ENCODE measurements at regions not wholly inside any gene's neighbourhood (a gene's known extent, or its start where the extent isn't known, plus 50 kb on each side); places are given as distances from the start of the nearest gene placed in this dataset.
"Not testable (repeated sequence)": the region's sequence is repeated elsewhere in the genome, so short reads cannot be mapped to it uniquely, and the experiment has no call there.

- no peak overlapping the region for H3K4me3 ChIP-seq
- intact Hi-C loops (cut with DNase I, micrococcal nuclease) = no loop called here
- no peaks in the 10 kb centered on the region for H3K36me3 ChIP-seq (ENCODE audit: low read depth)
- no peaks in the 10 kb centered on the region for H3K9me3 ChIP-seq
- ATAC-seq (no peak), DNase-seq (no peak)
- TF ChIP-seq CTCF (IDR thresholded peaks at IDR 0.05) = no peak
- H3K4me1 ChIP-seq (ENCODE audit: low read depth) = no peaks in the 10 kb centered on the region
Measured at GRCh38 chr16:73399486-73399885, 351.6 kb upstream of the ZFHX3 start.

DNA sequence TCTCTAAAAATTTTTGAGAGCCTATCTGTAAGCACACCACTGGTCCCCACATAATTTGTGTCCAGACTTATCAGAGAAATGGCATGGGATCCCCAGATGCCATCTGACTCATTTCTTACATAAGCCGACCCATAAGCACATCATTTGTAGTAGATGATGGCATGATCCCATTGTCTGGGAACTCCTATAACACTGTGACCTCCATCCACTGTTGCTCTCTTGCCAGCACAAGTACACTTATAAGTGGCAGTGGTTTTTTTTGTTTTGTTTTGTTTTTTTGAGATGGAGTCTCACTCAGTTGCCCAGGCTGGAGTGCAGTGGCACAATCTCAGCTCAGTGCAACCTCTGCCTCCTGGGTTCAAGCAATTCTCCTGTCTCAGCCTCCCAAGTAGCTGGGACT is 350.7 kb upstream of the ZFHX3 start:
- intact Hi-C loops (cut with DNase I, micrococcal nuclease); H3K36me3 ChIP-seq (ENCODE audit: low read depth); ATAC-seq; H3K4me3 ChIP-seq; DNase-seq; H3K4me1 ChIP-seq (ENCODE audit: low read depth); H3K9me3 ChIP-seq: not testable (repeated sequence)

GRCh38 chr16:73396556-73396955 is 348.6 kb upstream of the ZFHX3 start:
- TF ChIP-seq CTCF (IDR thresholded peaks at IDR 0.05) = no peak
- intact Hi-C loops (cut with DNase I, micrococcal nuclease) = no loop called here
- Histone ChIP-seq H3K4me3 (no peak overlapping the region), H3K36me3 (ENCODE audit: low read depth) (no peaks in the 10 kb centered on the region), H3K4me1 (ENCODE audit: low read depth) (no peaks in the 10 kb centered on the region), H3K9me3 (no peaks in the 10 kb centered on the region)
- DNase-seq (no peak), ATAC-seq (no peak)

GRCh38 chr16:73390936-73391335 is 343.0 kb upstream of the ZFHX3 start:
- DNase-seq = no peak
- intact Hi-C loops (cut with DNase I, micrococcal nuclease) = no loop called here
- no peak for ATAC-seq
- no peak for TF ChIP-seq CTCF (IDR thresholded peaks at IDR 0.05)
- no peak overlapping the region for H3K4me3 ChIP-seq
- H3K36me3 ChIP-seq (ENCODE audit: low read depth) = no peaks in the 10 kb centered on the region
- H3K9me3 ChIP-seq = no peaks in the 10 kb centered on the region
- no peaks in the 10 kb centered on the region for H3K4me1 ChIP-seq (ENCODE audit: low read depth)

DNA sequence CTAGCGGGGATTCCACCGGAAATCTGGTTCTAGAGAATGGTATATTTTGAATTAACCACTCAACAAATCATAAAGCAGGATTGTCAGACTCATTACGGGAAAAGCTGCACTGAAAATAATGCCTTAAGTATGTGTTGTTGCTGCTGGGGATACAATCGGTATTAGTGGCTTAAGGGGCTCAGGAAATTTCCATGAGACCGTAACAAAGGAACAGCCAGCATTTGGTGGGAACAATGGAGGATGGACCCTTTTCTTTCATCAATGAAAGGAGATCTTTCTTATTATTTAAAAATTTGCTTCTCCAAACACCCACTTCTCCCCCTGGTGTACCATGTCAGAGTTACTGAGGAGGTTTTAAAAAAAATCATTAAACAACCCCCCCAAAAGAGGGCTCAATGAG is 342.6 kb upstream of the ZFHX3 start:
- no peak for TF ChIP-seq CTCF (IDR thresholded peaks at IDR 0.05)
- H3K36me3 ChIP-seq (ENCODE audit: low read depth) = no peaks in the 10 kb centered on the region
- DNase-seq (no peak), ATAC-seq (no peak)
- H3K9me3 ChIP-seq = no peaks in the 10 kb centered on the region
- no peaks in the 10 kb centered on the region for H3K4me1 ChIP-seq (ENCODE audit: low read depth)
- intact Hi-C loops (cut with DNase I, micrococcal nuclease) = no loop called here
- H3K4me3 ChIP-seq = no peak overlapping the region

DNA sequence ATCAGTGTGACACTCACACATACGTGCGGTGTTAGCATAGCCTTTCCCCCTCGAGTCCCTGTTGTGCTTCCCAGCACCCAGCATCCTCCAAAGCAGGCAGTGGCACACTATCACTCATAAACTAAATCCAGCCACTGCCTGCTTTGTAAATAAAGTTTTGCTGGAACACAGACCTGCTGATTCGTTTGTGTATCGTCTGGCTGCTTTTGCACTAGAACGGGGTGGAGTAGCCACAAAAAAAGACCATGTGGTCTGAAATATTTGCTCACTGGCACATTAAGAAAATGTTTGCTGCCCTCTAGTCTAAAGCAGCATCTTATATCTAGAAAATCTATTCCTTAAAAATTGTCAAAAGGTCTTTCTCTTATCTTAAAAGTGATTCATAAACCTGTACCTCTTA is 341.2 kb upstream of the ZFHX3 start:
- Histone ChIP-seq H3K4me3 (no peak overlapping the region), H3K9me3 (no peaks in the 10 kb centered on the region), H3K4me1 (ENCODE audit: low read depth) (no peaks in the 10 kb centered on the region), H3K36me3 (ENCODE audit: low read depth) (no peaks in the 10 kb centered on the region)
- intact Hi-C loops (cut with DNase I, micrococcal nuclease) = no loop called here
- ATAC-seq = peak; percentile 70
- TF ChIP-seq CTCF (IDR thresholded peaks at IDR 0.05) = no peak
- DNase-seq = peak in 1 of 3 donors; percentile 10
